ENCODE measurements at regions not wholly inside any gene's neighbourhood (a gene's known extent, or its start where the extent isn't known, plus 50 kb on each side); places are given as distances from the start of the nearest gene placed in this dataset.

DNA sequence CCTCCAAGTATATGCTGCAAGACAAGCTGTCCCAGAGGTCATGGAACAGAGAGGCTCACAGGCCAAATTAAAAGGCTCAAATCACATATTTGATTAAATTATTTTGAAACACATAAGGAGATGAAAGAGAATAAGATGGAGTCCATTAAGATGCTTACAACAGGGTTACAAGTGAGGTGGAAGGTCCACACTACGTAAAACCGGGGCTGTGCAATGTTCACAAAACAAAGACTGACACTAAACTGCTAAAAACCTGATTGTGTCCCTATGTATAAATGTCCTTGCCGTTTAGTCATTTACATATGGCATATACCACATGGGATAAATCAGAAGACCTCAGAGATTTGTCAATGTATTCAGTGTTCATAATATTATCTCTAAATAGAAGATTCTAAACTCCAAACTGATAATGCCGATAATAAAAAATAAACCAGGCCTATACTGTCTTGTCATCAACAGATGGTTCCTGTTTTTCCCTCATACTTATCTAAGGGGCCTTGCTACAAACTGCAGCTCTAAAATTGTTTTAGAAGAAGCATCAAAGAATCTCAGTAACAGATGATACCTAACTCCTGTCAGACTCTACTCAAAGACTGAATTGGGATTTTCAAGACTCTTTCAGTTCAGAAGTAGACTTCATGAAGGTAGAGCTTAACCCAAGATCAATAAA, 51.8 kb upstream of the RIPOR2 start:
- H3K27me3 ChIP-seq (ENCODE audit: control insufficient read depth, insufficient read depth, low read length), result no peaks in the 10 kb centered on the region
- H3K23ac ChIP-seq (ENCODE audit: low read depth, low read length), result no peak overlapping the region
- H3K4me2 ChIP-seq (ENCODE audit: low read depth, low read length), result no peak overlapping the region
- intact Hi-C loops (cut with micrococcal nuclease) (no loop called here), in situ Hi-C loops (cut with MboI; ENCODE audit: low sequenced_read_pairs) (no loop called here), dilution Hi-C loops (cut with HindIII; ENCODE audit: low sequenced_read_pairs, unreplicated experiment) (no loop called here)
- peaks cover 4% of the 10 kb centered on the region for H3K4me1 ChIP-seq (ENCODE audit: control insufficient read depth, insufficient read depth, low read length)
- no peak overlapping the region for H4K91ac ChIP-seq (ENCODE audit: insufficient read depth, low read depth, low read length)
- H2BK15ac ChIP-seq (ENCODE audit: low read depth, low read length), result no peak overlapping the region
- no peaks in the 10 kb centered on the region for H4K20me1 ChIP-seq (ENCODE audit: insufficient read depth, low read length)
- no peak overlapping the region for H3K4me3 ChIP-seq (ENCODE audit: insufficient read depth, low read depth, low read length)
- ChIA-PET POLR2A (ENCODE audit: unreplicated experiment) (no interaction called here), CTCF (no interaction called here)
- H3K4ac ChIP-seq (ENCODE audit: low read depth, low read length), result no peak overlapping the region
- H3K36me3 ChIP-seq (ENCODE audit: control insufficient read depth, insufficient read depth, low read length), result no peaks in the 10 kb centered on the region
- no peak for ATAC-seq (ENCODE audit: low read depth)
- H4K5ac ChIP-seq (ENCODE audit: low read depth, low read length), result no peak overlapping the region
- no peak overlapping the region for H2AK9ac ChIP-seq (replicated peaks; ENCODE audit: low read depth, low read length, poor library complexity)
- H3K14ac ChIP-seq (replicated peaks; ENCODE audit: low read depth, low read length), result no peak overlapping the region
- no peaks in the 10 kb centered on the region for H3K79me1 ChIP-seq (ENCODE audit: low read depth in 1 of 2, low read length in 2 of 2)
- no peak overlapping the region for H3K56ac ChIP-seq (ENCODE audit: extremely low read depth, insufficient read depth, low read length)
- no peak overlapping the region for H2BK120ac ChIP-seq (ENCODE audit: low read depth, low read length)
- TF ChIP-seq RAD21 (IDR thresholded peaks at IDR 0.05; ENCODE audit: low read length), result no peak
- no peak for TF ChIP-seq BHLHE40 (IDR thresholded peaks at IDR 0.05; ENCODE audit: low read depth, low read length)
- TF ChIP-seq, protein P1, sequence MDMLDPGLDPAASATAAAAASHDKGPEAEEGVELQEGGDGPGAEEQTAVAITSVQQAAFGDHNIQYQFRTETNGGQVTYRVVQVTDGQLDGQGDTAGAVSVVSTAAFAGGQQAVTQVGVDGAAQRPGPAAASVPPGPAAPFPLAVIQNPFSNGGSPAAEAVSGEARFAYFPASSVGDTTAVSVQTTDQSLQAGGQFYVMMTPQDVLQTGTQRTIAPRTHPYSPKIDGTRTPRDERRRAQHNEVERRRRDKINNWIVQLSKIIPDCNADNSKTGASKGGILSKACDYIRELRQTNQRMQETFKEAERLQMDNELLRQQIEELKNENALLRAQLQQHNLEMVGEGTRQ (IDR thresholded peaks at IDR 0.05; ENCODE audit: low read depth, low read length), result no peak
- no peak for TF ChIP-seq RCOR1 (IDR thresholded peaks at IDR 0.05; ENCODE audit: insufficient replicate concordance, low read length)
- no peak for TF ChIP-seq MAFK (IDR thresholded peaks at IDR 0.05; ENCODE audit: low read depth, low read length)
- no peak for TF ChIP-seq CEBPB (IDR thresholded peaks at IDR 0.05; ENCODE audit: low read depth, low read length)
- TF ChIP-seq, protein P2, sequence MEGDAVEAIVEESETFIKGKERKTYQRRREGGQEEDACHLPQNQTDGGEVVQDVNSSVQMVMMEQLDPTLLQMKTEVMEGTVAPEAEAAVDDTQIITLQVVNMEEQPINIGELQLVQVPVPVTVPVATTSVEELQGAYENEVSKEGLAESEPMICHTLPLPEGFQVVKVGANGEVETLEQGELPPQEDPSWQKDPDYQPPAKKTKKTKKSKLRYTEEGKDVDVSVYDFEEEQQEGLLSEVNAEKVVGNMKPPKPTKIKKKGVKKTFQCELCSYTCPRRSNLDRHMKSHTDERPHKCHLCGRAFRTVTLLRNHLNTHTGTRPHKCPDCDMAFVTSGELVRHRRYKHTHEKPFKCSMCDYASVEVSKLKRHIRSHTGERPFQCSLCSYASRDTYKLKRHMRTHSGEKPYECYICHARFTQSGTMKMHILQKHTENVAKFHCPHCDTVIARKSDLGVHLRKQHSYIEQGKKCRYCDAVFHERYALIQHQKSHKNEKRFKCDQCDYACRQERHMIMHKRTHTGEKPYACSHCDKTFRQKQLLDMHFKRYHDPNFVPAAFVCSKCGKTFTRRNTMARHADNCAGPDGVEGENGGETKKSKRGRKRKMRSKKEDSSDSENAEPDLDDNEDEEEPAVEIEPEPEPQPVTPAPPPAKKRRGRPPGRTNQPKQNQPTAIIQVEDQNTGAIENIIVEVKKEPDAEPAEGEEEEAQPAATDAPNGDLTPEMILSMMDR (conservative IDR thresholded peaks at IDR 0.05; ENCODE audit: low read depth, low read length), result no peak
- no peak for TF ChIP-seq CHD1 (IDR thresholded peaks at IDR 0.05; ENCODE audit: low read depth, low read length)
- TF ChIP-seq MAZ (IDR thresholded peaks at IDR 0.05; ENCODE audit: borderline replicate concordance, low read depth, low read length), result no peak
- TF ChIP-seq NFE2L2 (IDR thresholded peaks at IDR 0.05; ENCODE audit: low read depth, low read length), result no peak
- TF ChIP-seq FOS (IDR thresholded peaks at IDR 0.05; ENCODE audit: low read depth, low read length), result no peak
- TF ChIP-seq POLR2A (IDR thresholded peaks at IDR 0.05; ENCODE audit: low read depth, low read length), result no peak
- no peak for DNase-seq
- no CpG with 5 or more reads among the region's 4 CpGs for WGBS, 2 experiments (ENCODE audit: extremely low coverage in 2 of 2, insufficient read length in 1 of 2)
- no peak overlapping the region for H2AFZ ChIP-seq (replicated peaks; ENCODE audit: low read length, poor library complexity)
- no TSS peak for BruUV-seq (replicated peaks)
- H3K9ac ChIP-seq (ENCODE audit: low read depth, low read length), result no peak overlapping the region
- H2BK5ac ChIP-seq (ENCODE audit: low read depth, low read length, poor library complexity, severe bottlenecking), result no peak overlapping the region
- peaks cover 3% of the 10 kb centered on the region; the same call in 1 of the 2 replicates for H3K9me1 ChIP-seq (ENCODE audit: insufficient read depth, low read length)
- no peak overlapping the region for H4K8ac ChIP-seq (ENCODE audit: low read depth in 2 of 2, low read length in 2 of 2)
- H3K9me3 ChIP-seq (ENCODE audit: control insufficient read depth, insufficient read depth, low read length), result 0 out of 2 replicates have a peak, but pooled peaks cover 2% of the 10 kb centered on the region
- no peak overlapping the region for H2AK5ac ChIP-seq (ENCODE audit: low read depth, low read length)
- H2BK20ac ChIP-seq (ENCODE audit: low read depth, low read length), result no peak overlapping the region
- no peak overlapping the region for H3K18ac ChIP-seq (ENCODE audit: low read depth, low read length)
- H3K27ac ChIP-seq (ENCODE audit: insufficient read depth, low read length), result no peak overlapping the region

All from IMR-90 (cell line).